ENCODE measurements at regions not wholly inside any gene's neighbourhood (a gene's known extent, or its start where the extent isn't known, plus 50 kb on each side); places are given as distances from the start of the nearest gene placed in this dataset.

DNA sequence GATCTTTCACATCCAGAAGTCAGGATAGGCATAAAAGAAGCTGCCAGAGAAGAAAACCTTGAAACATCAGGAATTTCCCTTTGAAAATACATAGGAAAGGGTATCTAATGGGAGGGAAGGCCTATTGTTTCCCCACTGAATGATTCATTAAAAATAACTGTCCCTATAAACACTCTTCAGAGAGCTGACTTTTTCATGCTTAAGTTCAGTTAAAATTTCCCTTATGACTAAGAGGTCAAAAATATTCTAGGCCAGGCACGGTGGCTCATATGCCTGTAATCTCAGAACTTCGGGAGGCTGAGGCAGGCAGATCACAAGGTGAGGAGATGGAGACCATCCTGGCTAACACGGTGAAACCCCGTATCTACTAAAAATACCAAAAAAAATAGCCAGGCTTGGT lies 499.5 kb downstream of the ENC1 start:
- no peak overlapping the region for H3K4me2 ChIP-seq (ENCODE audit: insufficient read depth in 1 of 2, low read depth in 2 of 2, low read length in 2 of 2)
- H4K91ac ChIP-seq (replicated peaks; ENCODE audit: insufficient read length, low read length) = no peak overlapping the region
- H2BK120ac ChIP-seq (replicated peaks; ENCODE audit: low read depth, low read length) = no peak overlapping the region
- H3K36me3 ChIP-seq (ENCODE audit: control insufficient read depth in 2 of 4, insufficient read depth in 4 of 4, low read length in 3 of 4) = no peaks in the 10 kb centered on the region
- no peak overlapping the region for H3K4me3 ChIP-seq (ENCODE audit: extremely low read depth in 1 of 4, insufficient read depth in 2 of 4, low read depth in 3 of 4, low read length in 4 of 4)
- CTCF ChIA-PET (ENCODE audit: partially characterized antibody) = interaction anchor here (0.6 to 0.8 kb wide), 2 partner anchors 220 to 1478 kb away, joined by 3 read pairs; no protein-coding TSS in a partner anchor
- H3K79me1 ChIP-seq (ENCODE audit: low read depth, low read length) = no peaks in the 10 kb centered on the region
- 0 out of 2 replicates have a peak, but pooled peaks cover 4% of the 10 kb centered on the region for H3K23me2 ChIP-seq (ENCODE audit: low read depth, low read length)
- no peaks in the 10 kb centered on the region for H3K9me3 ChIP-seq (ENCODE audit: insufficient read depth in 2 of 2, low read depth in 1 of 2, low read length in 1 of 2)
- H4K20me1 ChIP-seq (replicated peaks in 1 of 2; ENCODE audit: control insufficient read depth in 1 of 2, insufficient read depth in 2 of 2, low read length in 2 of 2) = no peaks in the 10 kb centered on the region
- no peak overlapping the region for H4K5ac ChIP-seq (ENCODE audit: insufficient read length, low read depth, low read length)
- no peaks in the 10 kb centered on the region for H3K79me2 ChIP-seq (ENCODE audit: control insufficient read depth in 1 of 2, insufficient read depth in 2 of 2, low read length in 2 of 2)
- H3K27me3 ChIP-seq (replicated peaks in 1 of 4; ENCODE audit: control insufficient read depth in 3 of 4, extremely low read depth in 1 of 4, insufficient read depth in 3 of 4, low read length in 3 of 4) = no peaks in the 10 kb centered on the region
- H4K8ac ChIP-seq (ENCODE audit: extremely low read depth, insufficient read depth, low read length) = no peak overlapping the region
- H3K4ac ChIP-seq (replicated peaks; ENCODE audit: insufficient read length, low read depth, low read length) = no peak overlapping the region
- H3K9ac ChIP-seq (replicated peaks in 1 of 4; ENCODE audit: extremely low read depth in 1 of 4, low read depth in 3 of 4, low read length in 3 of 4) = no peak overlapping the region
- no peak overlapping the region for H2BK15ac ChIP-seq (ENCODE audit: low read length)
- H2AK5ac ChIP-seq (ENCODE audit: low read depth, low read length) = no peak overlapping the region
- no peak overlapping the region for H3K27ac ChIP-seq (ENCODE audit: low read depth, low read length)
- DNase-seq (ENCODE audit: low read depth in 1 of 2, low spot score in 2 of 2) (no peak), FAIRE-seq (no peak)
- TF ChIP-seq SP2 (IDR thresholded peaks at IDR 0.05; ENCODE audit: low read length) (no peak), GTF2F1 (IDR thresholded peaks at IDR 0.05; ENCODE audit: borderline replicate concordance, low read depth, low read length) (no peak), SRF (IDR thresholded peaks at IDR 0.05; ENCODE audit: low read depth, low read length) (no peak), YY1 (IDR thresholded peaks at IDR 0.05; ENCODE audit: low read depth, low read length) (no peak), TAF1 (IDR thresholded peaks at IDR 0.05; ENCODE audit: low read depth, low read length) (no peak), EGR1 (IDR thresholded peaks at IDR 0.05; ENCODE audit: borderline replicate concordance, low read depth, low read length) (no peak), CBX5 (IDR thresholded peaks at IDR 0.05; ENCODE audit: low read depth, low read length) (no peak), PHF8 (conservative IDR thresholded peaks at IDR 0.05; ENCODE audit: low read depth, low read length) (no peak)
- TF ChIP-seq, protein P1, sequence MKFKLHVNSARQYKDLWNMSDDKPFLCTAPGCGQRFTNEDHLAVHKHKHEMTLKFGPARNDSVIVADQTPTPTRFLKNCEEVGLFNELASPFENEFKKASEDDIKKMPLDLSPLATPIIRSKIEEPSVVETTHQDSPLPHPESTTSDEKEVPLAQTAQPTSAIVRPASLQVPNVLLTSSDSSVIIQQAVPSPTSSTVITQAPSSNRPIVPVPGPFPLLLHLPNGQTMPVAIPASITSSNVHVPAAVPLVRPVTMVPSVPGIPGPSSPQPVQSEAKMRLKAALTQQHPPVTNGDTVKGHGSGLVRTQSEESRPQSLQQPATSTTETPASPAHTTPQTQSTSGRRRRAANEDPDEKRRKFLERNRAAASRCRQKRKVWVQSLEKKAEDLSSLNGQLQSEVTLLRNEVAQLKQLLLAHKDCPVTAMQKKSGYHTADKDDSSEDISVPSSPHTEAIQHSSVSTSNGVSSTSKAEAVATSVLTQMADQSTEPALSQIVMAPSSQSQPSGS (IDR thresholded peaks at IDR 0.05; ENCODE audit: low read length) = no peak
- no peak overlapping the region for H2BK5ac ChIP-seq (ENCODE audit: low read depth, low read length)
- POLR2A ChIA-PET (ENCODE audit: partially characterized antibody) = no interaction called here
- H2BK20ac ChIP-seq (ENCODE audit: low read length) = no peak overlapping the region
- no peak overlapping the region for H3K56ac ChIP-seq (replicated peaks; ENCODE audit: insufficient read length, low read depth, low read length)
- no peak overlapping the region for H3K23ac ChIP-seq (ENCODE audit: insufficient read length)
- no peak overlapping the region for H3K18ac ChIP-seq (ENCODE audit: extremely low read depth, low read length)
- 94% methylated on average over 4 of the region's 4 CpGs; no CpG with 5 or more reads in 1 of the 2 experiments for WGBS, 2 experiments (ENCODE audit: extremely low coverage in 1 of 2, insufficient coverage in 1 of 2, insufficient read length in 1 of 2, insufficient replicate concordance in 2 of 2, low coverage in 1 of 2, low lambda C conversion rate in 2 of 2, missing lambda C conversion rate in 1 of 2)
- no peak overlapping the region for H2AFZ ChIP-seq (ENCODE audit: low read length)
- no peak overlapping the region for H3K14ac ChIP-seq (ENCODE audit: insufficient read length)
- no peak overlapping the region for H2BK12ac ChIP-seq (ENCODE audit: low read depth, low read length)
- H3K4me1 ChIP-seq (replicated peaks in 1 of 4; ENCODE audit: control insufficient read depth in 3 of 4, insufficient read depth in 4 of 4, low read length in 3 of 4) = no peaks in the 10 kb centered on the region
